ENCODE measurements at regions not wholly inside any gene's neighbourhood (a gene's known extent, or its start where the extent isn't known, plus 50 kb on each side); places are given as distances from the start of the nearest gene placed in this dataset.

DNA sequence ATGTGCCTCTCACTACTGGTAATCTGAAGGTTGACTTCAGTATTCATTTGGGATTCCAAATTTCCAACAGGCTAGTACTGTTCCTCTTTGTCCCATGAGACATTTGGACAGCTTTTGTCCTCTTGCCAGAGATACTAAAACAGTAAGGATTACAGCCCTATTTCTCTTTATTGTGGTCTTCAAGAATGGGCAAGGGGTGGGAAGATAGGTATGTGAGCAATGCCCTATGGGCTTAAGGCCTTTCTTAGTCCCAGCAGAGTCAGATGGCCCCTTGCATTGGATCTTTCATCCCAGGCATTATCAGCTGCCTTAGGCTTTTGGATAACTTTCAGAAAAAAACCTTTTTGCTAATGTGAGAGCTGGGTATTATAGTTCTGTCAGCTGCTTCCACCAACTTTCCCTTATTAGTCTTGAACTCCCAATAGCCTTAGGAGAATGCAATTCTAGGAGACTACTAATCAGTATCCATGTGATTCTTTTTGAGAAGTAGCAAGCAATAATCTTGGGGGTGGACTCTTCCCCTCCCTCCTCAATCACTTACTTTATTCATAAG is 361.1 kb upstream of the NUDT12 start:
- no peak for DNase-seq (ENCODE audit: low read depth)

DNA sequence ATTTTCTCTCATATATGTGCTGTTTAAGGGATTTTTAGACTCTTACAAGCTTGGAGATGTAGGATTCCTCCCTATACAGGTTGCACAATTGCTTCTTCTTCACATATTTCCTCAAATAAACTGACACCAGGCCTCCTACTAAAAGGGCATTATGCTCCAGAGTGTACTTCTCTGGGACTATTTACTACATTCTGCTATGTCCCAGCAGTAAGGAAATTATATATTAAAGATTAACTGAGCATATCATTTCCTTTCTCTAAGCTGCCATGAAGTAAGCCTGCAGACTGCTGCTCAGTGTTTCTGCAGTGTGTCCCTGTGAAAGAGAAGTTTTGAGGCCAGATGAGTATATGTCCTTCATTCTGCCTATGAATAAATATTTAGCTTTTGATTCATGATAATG is 356.9 kb upstream of the NUDT12 start:
- no peak for DNase-seq (ENCODE audit: low read depth)

DNA sequence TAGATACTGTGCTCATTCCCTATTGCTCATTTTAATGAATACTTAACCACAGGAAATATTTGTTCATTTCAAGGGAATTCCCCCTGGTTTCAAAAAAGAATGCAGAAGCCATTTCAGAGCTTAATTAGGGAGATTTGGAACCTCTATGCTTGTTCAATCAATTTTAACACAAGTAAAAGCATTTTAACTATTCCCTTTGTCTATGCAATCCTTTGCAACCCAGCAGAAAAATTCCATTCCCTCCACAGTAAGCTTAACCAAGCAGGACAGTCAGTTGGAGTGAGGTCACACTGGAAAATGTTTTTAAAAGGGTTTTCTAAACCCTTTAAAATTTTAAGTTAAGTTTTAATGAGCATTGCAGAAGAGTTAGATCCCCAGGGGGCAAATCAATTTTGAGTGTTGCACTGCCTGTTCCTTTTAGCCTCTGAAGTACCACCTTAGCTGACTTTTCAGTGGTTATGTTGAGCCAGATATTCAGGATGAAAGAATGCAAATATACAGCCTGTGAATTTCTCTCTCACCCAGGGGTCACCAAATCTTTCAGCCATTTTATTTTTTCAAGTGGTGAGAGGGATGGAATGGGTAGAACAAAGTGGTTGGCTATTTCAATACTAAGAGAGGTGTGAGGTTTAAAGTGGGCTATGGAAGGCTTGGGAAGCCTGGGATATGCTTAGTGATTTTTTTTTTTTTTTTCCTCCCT is 356.2 kb upstream of the NUDT12 start:
- DNase-seq (ENCODE audit: low read depth) = no peak

DNA sequence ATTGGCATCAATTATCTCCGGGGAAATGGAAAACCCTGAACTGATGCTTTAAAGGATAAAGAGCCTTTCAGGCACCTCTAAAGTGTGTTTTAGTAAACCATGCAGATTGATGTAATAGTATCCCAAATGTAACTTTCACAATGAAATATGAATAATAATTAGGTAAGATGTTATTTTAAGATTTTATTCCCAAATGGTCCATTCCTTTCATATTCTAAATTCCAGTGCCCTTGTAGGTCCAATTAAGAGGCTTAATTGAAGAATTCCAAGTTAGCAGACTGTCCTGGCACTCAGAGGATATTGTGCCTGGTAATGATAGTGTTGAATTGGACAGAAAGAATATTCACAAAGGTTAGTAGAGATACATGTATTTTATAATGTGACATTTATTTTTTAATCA is 352.5 kb upstream of the NUDT12 start:
- no peak for DNase-seq (ENCODE audit: low read depth)

DNA sequence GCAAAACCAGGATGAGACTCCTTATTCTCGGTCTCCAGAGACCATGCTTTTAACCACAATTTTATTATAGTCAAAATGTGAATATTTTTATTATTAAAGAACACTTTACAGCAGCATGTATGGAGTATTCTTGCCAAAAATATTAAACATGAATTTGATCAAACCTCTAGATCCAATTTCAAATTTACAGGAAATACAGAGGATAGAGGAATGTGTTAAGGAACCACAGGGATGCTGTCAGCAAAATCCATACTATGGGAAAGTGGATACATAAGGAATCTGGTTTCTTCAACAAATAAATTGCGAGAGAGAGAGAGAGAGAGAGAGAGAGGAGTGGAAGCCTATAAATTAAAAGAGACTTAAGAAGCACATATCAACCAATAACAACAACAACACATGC is 348.2 kb upstream of the NUDT12 start:
- no peak for DNase-seq (ENCODE audit: low read depth)

DNA sequence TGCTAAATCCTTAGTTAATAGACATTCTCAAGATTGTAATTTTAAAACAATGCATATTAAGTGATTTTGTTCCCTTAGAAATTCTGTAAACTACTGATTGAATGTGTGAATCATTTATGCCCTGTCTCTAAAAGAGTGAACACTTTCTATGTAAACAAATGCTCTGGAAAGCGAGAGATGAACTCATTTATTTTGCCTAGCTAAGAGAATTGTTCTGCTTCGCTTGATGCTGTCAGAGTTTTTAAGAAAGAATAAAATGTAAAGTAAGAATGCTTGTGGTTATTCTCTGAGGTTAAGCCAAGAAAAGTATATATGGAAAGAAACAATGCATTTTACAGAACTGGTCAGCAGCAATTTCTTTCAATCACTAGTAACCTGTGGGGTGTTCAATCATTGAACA is 347.4 kb upstream of the NUDT12 start:
- DNase-seq (ENCODE audit: low read depth) = peak; percentile 1

DNA sequence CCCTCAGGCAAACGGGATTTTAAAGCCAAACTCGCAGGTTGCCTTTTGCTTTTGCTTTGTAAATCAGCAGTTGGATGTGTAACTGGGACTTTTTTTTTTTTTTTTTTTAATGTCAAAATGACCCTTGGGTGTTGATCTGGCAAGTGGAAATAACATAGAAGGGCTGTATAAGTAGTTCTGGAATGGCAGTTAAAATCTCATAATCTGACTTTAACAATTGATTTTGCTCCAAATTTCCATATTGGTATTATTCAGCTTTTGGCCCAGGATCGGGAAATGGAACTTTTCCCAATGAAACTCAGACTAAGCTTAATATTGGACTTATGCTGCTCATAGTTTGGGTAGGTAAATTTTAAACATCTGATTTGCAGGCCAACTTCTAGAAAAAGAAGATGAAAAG is 346.8 kb upstream of the NUDT12 start:
- DNase-seq (ENCODE audit: low read depth) = peak; percentile 44

DNA sequence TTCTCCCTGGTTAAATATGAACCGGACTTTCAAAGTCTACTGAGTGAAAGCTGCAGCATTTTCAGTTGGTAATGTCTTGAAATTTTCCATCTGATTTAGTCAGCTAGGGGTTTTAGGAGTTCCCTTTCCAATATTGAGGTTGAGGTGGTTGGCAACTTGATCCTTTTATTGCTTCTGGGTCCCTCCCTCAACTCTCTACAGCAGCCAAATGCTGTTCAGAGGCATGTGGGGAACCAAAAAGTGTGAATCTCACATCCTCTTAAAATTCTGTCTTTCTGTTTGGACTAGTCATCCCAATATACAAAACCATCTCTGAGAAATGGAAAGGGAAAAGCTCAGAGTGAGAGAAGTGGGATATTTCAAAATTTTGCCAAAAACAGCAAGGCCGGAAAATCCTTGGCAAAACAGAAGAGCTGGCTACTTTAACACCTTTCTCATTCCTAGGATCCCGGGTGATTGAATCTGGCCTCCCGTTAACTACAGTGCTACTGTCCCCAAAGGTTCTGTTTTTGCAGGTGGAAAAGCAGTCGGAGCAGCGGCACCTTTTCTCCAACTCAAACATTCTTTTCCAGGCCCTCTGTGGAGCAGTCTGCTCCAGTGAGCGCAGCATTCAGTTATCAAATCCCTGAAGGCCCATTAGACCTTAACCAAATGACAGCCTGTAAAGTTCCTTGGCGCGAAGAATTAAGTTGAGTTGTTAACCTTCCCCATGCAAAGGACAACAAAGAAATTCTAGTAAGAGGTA is 345.9 kb upstream of the NUDT12 start:
- peak; percentile 6 for DNase-seq (ENCODE audit: low read depth)

DNA sequence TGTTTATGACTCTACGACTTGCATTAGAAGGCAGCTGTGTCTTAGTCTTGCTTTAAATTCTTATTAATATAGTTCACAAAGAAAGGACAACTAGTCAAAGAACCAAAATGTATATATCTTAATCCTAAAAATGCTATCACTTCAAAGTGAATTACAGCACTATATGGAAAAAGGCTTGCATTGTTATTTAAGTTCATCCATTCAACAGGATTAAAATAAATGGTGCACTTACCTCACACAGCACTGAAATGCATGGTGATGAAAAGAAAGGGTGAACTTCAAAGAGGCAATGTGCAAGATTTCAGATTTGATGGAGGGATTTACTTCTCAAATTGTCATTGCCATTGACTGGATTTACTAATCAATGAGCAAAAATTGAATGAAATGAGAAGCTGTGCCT is 344.4 kb upstream of the NUDT12 start:
- DNase-seq (ENCODE audit: low read depth) = no peak

DNA sequence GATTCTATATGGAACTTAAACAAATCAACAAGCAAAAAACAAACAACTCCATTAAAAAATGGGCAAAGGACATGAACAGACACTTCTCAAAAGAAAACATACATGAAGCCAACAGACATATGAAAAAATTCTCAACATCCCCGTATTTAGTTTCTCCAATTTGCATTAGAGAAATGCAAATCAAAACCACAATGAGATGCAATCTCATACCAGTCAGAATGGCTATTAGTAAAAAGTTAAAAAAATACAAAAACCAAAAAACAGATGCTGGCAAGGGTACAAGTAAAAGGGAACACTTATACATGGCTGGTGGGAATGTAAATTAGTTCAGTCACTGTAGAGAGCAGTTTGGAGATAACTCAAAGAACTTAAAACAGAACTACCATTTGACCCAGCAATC is 342.1 kb upstream of the NUDT12 start:
- DNase-seq (ENCODE audit: low read depth) = no peak

DNA sequence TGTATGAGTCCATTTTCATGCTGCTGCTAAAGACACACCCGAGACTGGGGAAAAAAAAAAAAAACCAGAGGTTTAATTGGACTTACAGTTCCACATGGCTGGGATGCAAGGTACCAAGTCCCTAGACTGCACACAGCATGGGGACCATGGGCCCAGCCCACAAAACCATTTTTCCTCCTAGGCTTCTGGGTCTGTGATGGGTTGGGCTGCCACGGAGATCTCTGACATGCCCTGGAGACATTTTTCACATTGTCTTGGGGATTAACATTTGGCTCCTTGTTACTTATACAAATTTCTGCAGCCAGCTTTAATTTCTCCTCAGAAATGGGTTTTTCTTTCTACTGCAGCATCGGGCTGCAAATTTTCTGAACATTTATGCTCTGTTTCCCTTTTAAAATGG is 340.3 kb upstream of the NUDT12 start:
- no peak for DNase-seq (ENCODE audit: low read depth)

DNA sequence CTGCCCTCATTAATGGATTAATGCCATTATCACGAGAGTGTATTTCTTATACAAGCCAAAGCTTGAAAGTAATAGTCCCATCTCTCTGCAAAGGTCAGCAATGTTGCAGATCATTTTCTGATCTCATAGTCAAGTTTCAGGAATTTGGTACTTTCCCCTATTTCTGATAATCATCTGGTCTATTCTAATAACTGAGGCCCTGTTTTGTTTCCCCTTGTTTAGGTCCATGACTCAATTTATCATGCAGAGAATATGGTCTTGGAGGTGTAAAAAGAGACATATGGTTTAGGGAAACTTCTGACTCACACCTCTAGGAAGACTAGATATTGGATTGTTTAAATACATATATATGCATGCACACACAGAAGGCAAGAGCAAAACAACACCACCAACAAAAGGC is 339.3 kb upstream of the NUDT12 start:
- no peak for DNase-seq (ENCODE audit: low read depth)

DNA sequence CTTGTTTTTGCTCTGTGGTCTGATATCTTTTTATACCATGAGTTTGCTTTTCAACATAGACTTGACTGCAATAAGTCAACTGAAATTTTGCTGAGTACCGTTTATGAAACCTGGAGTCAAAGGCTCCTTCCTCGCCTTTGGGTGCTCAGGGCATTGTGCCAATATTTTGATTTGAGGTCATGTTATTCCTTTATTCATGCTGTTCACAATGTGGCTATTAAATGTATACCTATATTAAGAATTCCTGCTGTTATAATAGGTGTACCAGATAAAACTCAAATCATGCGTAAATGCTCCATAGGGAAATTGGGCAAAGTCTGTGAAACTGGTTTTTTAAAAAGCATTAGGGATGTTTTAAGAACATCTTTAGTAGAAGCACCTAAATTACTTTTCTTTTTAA is 334.0 kb upstream of the NUDT12 start:
- no peak for DNase-seq (ENCODE audit: low read depth)

DNA sequence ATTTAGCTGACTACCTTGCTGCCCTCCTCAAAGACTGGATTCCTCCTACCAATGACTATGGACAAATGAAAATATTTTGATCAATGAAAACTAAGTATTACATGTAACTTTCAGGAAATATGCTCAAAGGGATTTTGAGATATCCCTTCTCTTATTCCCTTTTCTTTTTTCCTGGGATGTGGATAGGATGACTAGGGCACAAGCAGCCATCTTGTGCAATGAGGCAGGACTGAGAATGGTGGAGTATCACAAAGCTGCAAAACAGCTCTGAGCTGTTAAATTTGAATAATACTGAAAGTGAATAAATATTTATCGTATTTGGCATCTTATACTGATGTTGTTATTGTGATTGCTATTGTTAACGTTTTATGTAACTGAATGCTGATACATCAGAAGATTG is 333.1 kb upstream of the NUDT12 start:
- DNase-seq (ENCODE audit: low read depth) = no peak

DNA sequence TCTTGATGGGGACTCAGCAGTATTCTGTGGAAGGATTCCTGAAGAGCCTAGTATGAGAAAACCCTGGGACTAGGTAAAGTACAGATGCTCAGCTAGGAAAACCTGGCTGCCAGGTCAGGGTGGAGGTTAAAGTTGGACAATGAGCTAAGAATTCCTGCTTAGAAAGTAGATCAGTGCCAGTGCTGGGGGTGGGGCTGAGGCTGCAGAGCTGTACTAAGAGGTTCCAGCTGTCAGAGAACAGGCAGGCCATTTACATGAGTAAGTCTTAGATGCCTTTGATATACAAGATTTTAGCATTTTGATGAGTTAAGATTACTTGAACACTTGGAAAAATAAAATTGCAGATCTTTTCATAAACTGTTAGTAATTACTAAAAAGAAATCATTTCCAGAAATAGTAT is 332.3 kb upstream of the NUDT12 start:
- no peak for DNase-seq (ENCODE audit: low read depth)

DNA sequence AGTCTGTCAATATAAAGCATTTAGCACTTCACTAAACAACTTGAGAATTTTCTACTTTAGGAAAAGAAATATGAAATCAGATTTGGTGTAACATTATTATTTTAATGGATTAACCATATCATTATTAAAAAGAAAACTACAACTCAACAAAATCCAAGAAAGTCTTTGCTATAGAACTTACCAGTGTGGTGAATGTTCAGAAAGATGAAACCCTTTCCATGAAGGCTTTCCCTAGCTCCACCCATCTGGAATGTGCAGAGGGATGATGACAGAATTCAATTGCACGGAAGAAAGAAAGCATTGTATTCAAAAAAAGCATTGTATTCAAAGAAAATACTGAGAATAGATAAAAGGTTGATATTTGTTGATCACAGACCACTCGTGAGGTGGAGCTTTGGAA is 328.6 kb upstream of the NUDT12 start:
- no peak for DNase-seq (ENCODE audit: low read depth)

DNA sequence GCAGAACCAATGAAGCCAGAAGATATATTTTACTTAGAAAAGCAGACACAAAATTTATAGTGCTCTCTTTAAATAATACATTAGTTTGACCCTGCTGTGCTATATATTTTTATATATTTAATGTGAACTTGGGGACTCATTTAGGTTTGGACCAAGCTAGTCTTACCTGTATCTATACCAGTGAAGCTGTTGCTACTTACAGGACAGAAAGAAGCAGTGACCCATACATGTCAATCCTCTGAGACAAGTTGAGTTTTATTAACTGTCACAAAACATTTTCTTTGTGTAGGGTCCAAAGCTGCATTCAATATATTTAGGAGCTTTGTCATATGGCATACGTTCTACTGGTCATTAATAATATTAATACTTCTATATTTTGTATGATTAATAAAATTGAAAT is 327.7 kb upstream of the NUDT12 start:
- DNase-seq (ENCODE audit: low read depth) = no peak

DNA sequence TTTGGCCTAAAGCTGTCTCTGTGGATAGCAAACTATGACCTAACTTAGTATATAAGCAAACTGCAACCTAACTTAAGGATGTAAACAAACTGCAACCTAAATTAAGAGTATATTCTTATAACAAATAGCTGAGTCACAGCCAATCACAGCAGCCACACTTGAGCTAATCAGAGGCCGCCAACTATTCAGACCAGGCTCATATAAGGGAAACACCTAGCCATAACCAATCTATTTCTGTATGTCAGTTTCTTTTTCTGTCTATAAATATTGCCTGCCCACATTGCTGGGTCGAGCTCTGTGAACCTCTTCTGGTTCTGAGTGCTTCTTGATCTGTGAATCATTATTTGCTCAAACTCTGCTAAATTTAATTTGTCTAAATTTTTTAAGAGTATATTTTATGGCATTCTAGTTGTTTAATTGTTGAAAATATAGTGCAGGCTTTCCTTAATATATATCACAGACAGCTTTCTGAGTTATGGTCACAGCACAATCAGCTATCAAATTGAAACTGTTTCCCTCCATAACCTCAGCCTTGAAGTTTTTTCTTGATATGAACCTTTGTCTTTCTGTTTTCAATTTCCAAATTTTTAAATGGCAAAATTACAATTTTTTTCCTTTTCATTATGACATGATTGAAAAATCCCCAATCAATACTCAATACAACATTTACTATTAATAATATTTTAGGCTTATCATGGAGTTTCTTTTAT is 327.1 kb upstream of the NUDT12 start:
- no peak for DNase-seq (ENCODE audit: low read depth)

DNA sequence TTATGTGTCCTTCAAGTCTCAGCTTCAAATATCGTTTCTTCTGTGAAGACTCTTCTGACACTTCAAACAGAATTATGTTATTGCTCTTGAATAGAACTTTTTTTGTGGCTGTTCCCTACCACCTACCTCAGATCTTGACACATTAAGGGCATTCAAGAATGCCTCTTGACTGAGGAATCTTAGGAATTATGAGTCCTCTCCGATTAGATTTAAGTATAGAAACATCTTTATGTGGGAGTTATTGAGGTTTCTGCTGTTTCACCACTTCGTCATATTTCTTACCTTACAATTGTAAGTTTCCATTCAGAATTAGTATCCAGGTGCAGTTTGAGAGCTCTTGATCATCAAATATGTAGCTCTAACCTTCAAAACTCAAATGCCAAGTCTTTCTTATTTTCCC is 324.2 kb upstream of the NUDT12 start:
- no peak for DNase-seq (ENCODE audit: low read depth)

DNA sequence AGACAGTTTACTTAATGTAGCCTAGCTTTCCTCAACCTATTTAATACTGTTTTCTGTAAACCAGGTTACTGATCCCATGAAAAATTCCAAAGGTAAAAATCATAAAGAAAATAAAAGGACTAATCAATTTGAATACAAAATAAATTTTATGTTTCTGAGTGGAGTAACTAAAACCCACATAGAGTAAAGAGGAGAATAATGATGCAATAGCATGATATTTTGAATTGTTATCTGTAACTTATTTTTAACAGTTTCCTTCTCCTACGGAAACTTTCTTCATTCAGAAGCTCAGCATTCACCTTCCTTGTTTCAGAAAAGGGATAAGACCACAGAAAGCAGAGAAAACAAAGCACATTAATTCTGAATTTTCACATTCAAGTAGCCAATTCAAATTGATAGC is 320.6 kb upstream of the NUDT12 start:
- DNase-seq (ENCODE audit: low read depth) = no peak

DNA sequence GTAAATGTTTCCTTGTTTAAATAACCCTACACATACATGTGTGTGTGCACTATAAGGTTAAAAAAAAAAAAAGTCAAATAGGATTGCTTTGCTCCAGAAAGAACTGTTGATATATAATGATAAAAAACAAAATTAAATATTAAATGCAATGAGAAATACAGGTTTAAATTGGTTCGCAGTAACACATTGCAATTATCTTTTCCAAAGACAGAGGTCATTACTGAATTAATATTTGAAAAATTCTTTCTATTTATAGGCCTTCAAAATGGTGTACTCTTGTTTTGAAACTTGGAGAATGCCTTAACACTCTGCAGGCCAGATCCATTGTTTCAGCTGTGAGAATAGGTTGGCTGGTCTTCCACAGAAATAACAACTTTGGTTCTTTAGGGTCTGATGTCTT is 319.0 kb upstream of the NUDT12 start:
- no peak for DNase-seq (ENCODE audit: low read depth)

DNA sequence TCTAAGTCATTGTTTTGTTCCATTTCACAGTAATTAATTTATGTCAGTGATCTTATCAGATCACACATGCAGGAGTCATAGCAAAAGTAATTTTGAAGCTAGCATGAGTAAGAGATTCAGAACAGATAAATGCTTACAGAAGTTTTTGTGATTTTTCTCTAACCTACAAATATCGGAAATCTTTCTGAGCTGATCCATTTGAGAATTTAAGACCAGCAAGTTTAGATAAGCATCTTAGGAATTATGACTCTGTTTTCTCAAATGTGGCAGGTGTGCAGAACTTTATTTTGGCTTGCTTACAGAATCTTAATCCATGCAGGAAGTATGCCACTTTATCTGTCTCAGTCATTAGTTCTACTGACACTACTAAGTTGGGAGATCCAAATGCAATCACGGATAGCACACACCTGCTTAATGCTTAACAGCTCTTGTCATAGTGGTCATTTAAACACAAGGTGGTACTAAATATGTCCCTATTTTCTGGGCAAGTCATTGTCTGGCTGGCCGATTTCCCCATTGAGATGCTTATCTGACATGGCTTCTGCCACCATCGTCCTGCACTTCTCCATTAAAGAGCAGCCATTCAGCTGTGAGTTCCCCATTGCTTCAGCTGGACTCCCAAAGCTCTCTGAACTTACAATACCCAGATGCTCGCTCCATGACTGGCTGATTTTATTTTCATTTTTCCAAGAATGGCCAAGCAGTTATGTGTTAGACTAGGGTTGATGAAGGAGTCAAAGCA is 305.4 kb upstream of the NUDT12 start:
- no peak for DNase-seq (ENCODE audit: low read depth)
